Mucosa of descending colon (tissue), 3 donors: ENCODE measurements at regions not wholly inside any gene's neighbourhood (a gene's known extent, or its start where the extent isn't known, plus 50 kb on each side); places are given as distances from the start of the nearest gene placed in this dataset.

ENCODE experiments used
- ATAC-seq: fragments of 200-7000 bp; cut with Tn5 transposase; one replicate; pipeline ENCODE4 v1.9.1; 2020; ENCODE audit warnings: mild to moderate bottlenecking, moderate library complexity
- DNase-seq, 3 donors: peaks; one replicate each; pipeline ENCODE4 v3.0.0-alpha.2; 2020
- H3K36me3 ChIP-seq: fragments of 200-600 bp; one replicate; pipeline ENCODE4 v1.8.0; 2021; ENCODE audit warnings: low read depth, mild to moderate bottlenecking
- H3K4me1 ChIP-seq: fragments of 200-600 bp; one replicate; pipeline ENCODE4 v1.8.0; 2021; ENCODE audit warnings: low read depth, mild to moderate bottlenecking
- H3K4me3 ChIP-seq: fragments of 200-600 bp; one replicate; pipeline ENCODE4 v1.8.0; 2021; ENCODE audit warnings: mild to moderate bottlenecking
- H3K9me3 ChIP-seq: fragments of 200-600 bp; one replicate; pipeline ENCODE4 v1.8.0; 2021; ENCODE audit warnings: mild to moderate bottlenecking
- CTCF ChIP-seq: fragments of 200-600 bp; IDR thresholded peaks from one replicate; pipeline ENCODE4 v1.8.0; 2022; ENCODE audit warnings: antibody characterized with exemption, mild to moderate bottlenecking
- intact Hi-C, 2 donors: fragments of 100-400 bp; cut with DNase I in 1 of 2; cut with micrococcal nuclease in 1 of 2; formaldehyde crosslinking; loops; one replicate each; pipeline versions ENCODE4 v1.11.0 to v1.11.1; 2022; cut with DNase I, micrococcal nuclease
- donor health status: DM: no; HTN: no; CAD: no; lungs with moderate emphysema.
- donor health status: DM: no; HTN: no; CAD: no.
- donor health status: DM: no; HTN: yes; CAD: no.

GRCh38 chr2:176482107-176482506 is 212.9 kb downstream of the MTX2 start:
- no peak for TF ChIP-seq CTCF
- DNase-seq: no peak
- intact Hi-C loops: no loop called here
- no peaks in the 10 kb centered on the region for H3K36me3 ChIP-seq
- no peak for ATAC-seq
- no peaks in the 10 kb centered on the region for H3K9me3 ChIP-seq
- H3K4me1 ChIP-seq: no peaks in the 10 kb centered on the region
- H3K4me3 ChIP-seq: no peak overlapping the region

- H3K36me3 ChIP-seq: no peaks in the 10 kb centered on the region
- intact Hi-C loops: no loop called here
Observed at GRCh38 chr2:176483476-176483875, 214.2 kb downstream of the MTX2 start.

GRCh38 chr2:176483901-176484568 is 214.8 kb downstream of the MTX2 start:
- Histone ChIP-seq H3K9me3 (no peaks in the 10 kb centered on the region), H3K4me3 (no peak overlapping the region), H3K36me3 (no peaks in the 10 kb centered on the region), H3K4me1 (no peaks in the 10 kb centered on the region)
- intact Hi-C loops: no loop called here
- no peak for DNase-seq
- TF ChIP-seq CTCF: no peak
- ATAC-seq: no peak

More at GRCh38 chr2:176483476-176483875, 214.2 kb downstream of the MTX2 start:
- no peak overlapping the region for H3K4me3 ChIP-seq
- DNase-seq: no peak
- TF ChIP-seq CTCF: no peak
- H3K4me1 ChIP-seq: no peaks in the 10 kb centered on the region
- ATAC-seq: no peak
- no peaks in the 10 kb centered on the region for H3K9me3 ChIP-seq

GRCh38 chr2:176484838-176485237 is 215.6 kb downstream of the MTX2 start:
- no peaks in the 10 kb centered on the region for H3K9me3 ChIP-seq
- H3K4me3 ChIP-seq: no peak overlapping the region
- intact Hi-C loops: no loop called here
- no peak for TF ChIP-seq CTCF
- H3K36me3 ChIP-seq: no peaks in the 10 kb centered on the region
- ATAC-seq: no peak
- H3K4me1 ChIP-seq: no peaks in the 10 kb centered on the region
- DNase-seq: no peak

GRCh38 chr2:176488431-176488830 is 219.2 kb downstream of the MTX2 start:
- no peaks in the 10 kb centered on the region for H3K4me1 ChIP-seq
- intact Hi-C loops: no loop called here
- H3K4me3 ChIP-seq: no peak overlapping the region
- no peak for TF ChIP-seq CTCF
- H3K36me3 ChIP-seq: no peaks in the 10 kb centered on the region
- ATAC-seq (no peak), DNase-seq (no peak)
- H3K9me3 ChIP-seq: no peaks in the 10 kb centered on the region
